Lower leg skin (tissue), 4 donors: ENCODE measurements at regions not wholly inside any gene's neighbourhood (a gene's known extent, or its start where the extent isn't known, plus 50 kb on each side); places are given as distances from the start of the nearest gene placed in this dataset.

Source experiments
- DNase-seq, 2 donors: peaks; one replicate each; pipeline ENCODE4 v3.0.0-alpha.2; 2019; ENCODE audit warnings: low spot score in 2 of 2
- H3K4me3 ChIP-seq: fragments of 200-600 bp; sonication (generic); 2 replicates; pipeline ENCODE4 v1.5.1; 2017; ENCODE audit warnings: mild to moderate bottlenecking, low read depth; ENCODE audit not compliant: poor library complexity, severe bottlenecking
- CTCF ChIP-seq, 3 donors: fragments of 450-650 bp; IDR thresholded peaks; one replicate each; pipeline ENCODE4 v1.5.1; 2016; ENCODE audit warnings: antibody characterized with exemption in 3 of 3, mild to moderate bottlenecking in 3 of 3, moderate library complexity in 2 of 3
- POLR2A ChIP-seq, 2 donors: fragments of 450-650 bp; IDR thresholded peaks; one replicate each; pipeline ENCODE4 v1.6.1; 2016 to 2017; ENCODE audit warnings: antibody characterized with exemption in 2 of 2, mild to moderate bottlenecking in 1 of 2, moderate library complexity in 1 of 2
- WGBS, 2 donors: methylation state at CpG; one replicate each; pipeline ENCODE4 v1.1.5; 2018; 5-methylcytosine and 5-hydroxymethylcytosine counted together
- intact Hi-C: fragments of 100-400 bp; cut with DNase I; formaldehyde crosslinking; loops from one replicate; pipeline ENCODE4 v1.15.0; 2023; ENCODE audit warnings: low total_unique reads

DNA sequence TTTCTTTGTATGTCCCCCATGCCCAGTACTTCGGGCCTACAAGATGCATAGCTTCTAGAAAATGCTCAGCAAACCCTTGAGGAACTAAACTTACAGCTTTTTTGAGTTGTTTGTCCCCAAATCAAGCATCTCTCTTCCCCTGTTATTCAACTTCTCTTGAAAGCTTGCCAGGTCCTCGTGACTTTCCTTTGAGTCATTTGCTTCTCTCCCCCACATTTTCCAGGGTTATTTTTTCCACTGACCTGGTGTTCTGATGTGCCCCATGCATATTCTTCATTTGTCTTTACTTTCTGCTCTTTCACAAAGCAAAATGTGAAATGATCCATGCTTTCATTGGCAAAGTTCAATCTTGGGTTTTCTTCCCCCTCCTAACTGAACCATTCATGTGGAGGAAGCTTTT is 204.8 kb downstream of the TFAP2A start:
- WGBS, 2 donors, result 36 to 46% methylated on average over 2 of the region's 2 CpGs
- DNase-seq, result no peak
- intact Hi-C loops, result no loop called here
- no peak overlapping the region for H3K4me3 ChIP-seq
- TF ChIP-seq CTCF (IDR thresholded peaks at IDR 0.05) (no peak), POLR2A (IDR thresholded peaks at IDR 0.05) (no peak)

- intact Hi-C loops, result no loop called here
- no peak for DNase-seq
- TF ChIP-seq CTCF (IDR thresholded peaks at IDR 0.05) (no peak), POLR2A (IDR thresholded peaks at IDR 0.05) (no peak)
- H3K4me3 ChIP-seq, result no peak overlapping the region
- 67 to 73% methylated on average over 4 of the region's 4 CpGs for WGBS, 2 donors
These were observed 209.0 kb downstream of the TFAP2A start for GRCh38 chr6:10205892-10206291.

GRCh38 chr6:10205120-10205519 is 209.8 kb downstream of the TFAP2A start:
- DNase-seq, result no peak
- H3K4me3 ChIP-seq, result no peak overlapping the region
- intact Hi-C loops, result no loop called here
- TF ChIP-seq CTCF (IDR thresholded peaks at IDR 0.05) (no peak), POLR2A (IDR thresholded peaks at IDR 0.05) (no peak)
- 23 to 27% methylated on average over 3 of the region's 3 CpGs for WGBS, 2 donors

DNA sequence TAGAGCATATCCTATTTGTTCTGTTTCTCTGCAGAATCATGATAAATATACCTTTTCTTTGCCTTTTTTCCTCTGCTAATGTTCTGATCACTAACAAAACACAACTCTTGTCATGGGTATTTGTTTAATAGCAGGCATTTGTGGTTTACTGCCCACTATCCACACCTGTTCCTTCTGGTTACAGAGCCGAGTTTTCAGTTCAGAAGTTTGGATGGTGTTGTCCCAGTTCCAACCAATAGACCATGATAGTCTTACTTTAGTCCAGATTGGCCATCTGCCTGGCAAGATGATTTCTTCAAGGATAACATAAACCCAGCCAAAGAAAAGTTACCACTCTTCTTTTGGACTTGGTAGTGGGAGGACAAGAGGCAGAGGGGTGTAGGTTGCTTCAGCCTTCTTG is 211.2 kb downstream of the TFAP2A start:
- WGBS, 2 donors, result 63 to 68% methylated on average over 1 of the region's 1 CpG
- no peak overlapping the region for H3K4me3 ChIP-seq
- intact Hi-C loops, result no loop called here
- TF ChIP-seq CTCF (IDR thresholded peaks at IDR 0.05) (no peak), POLR2A (IDR thresholded peaks at IDR 0.05) (no peak)
- DNase-seq, result no peak

- no peak for DNase-seq
- TF ChIP-seq CTCF (IDR thresholded peaks at IDR 0.05) (no peak), POLR2A (IDR thresholded peaks at IDR 0.05) (no peak)
- H3K4me3 ChIP-seq, result no peak overlapping the region
These were observed 212.3 kb downstream of the TFAP2A start for GRCh38 chr6:10202581-10202980.

More at GRCh38 chr6:10202581-10202980, 212.3 kb downstream of the TFAP2A start:
- intact Hi-C loops, result no loop called here
- 84 to 90% methylated on average over 3 of the region's 3 CpGs for WGBS, 2 donors
